Activated CD4-positive, alpha-beta memory T cell treated with anti-CD3 and anti-CD28 coated beads, Interleukin-2, amount 10 ng/mL, durations not matched to agents 7 days and 5 days (primary cell): ENCODE measurements at regions not wholly inside any gene's neighbourhood (a gene's known extent, or its start where the extent isn't known, plus 50 kb on each side); places are given as distances from the start of the nearest gene placed in this dataset.

Experiments used
- CTCF ChIA-PET: fragments of 350-600 bp; sonication (Branson Sonifier 250); formaldehyde crosslinking; loops from one replicate; lab custom pipeline; 2021; ENCODE audit warnings: antibody characterized with exemption, inconsistent platforms; lab: Charles Lee
- POLR2A ChIA-PET: fragments of 350-600 bp; sonication (Branson Sonifier 250); formaldehyde crosslinking; loops from one replicate; lab custom pipeline; 2021; ENCODE audit warnings: antibody characterized with exemption; lab: Charles Lee
- DNase-seq: peaks from one replicate; pipeline ENCODE4 v3.0.0-alpha.2; 2020
- H3K27ac Mint-ChIP-seq: one replicate; pipeline ENCODE4 v1.8.0; 2021; ENCODE audit warnings: mild to moderate bottlenecking, mixed read lengths
- H3K27me3 Mint-ChIP-seq: one replicate; pipeline ENCODE4 v1.8.0; 2021; ENCODE audit warnings: mixed read lengths
- H3K36me3 Mint-ChIP-seq: one replicate; pipeline ENCODE4 v1.8.0; 2021; ENCODE audit warnings: low read depth, mixed read lengths
- H3K4me1 Mint-ChIP-seq: one replicate; pipeline ENCODE4 v1.8.0; 2021; ENCODE audit warnings: mixed read lengths
- H3K4me3 Mint-ChIP-seq: one replicate; pipeline ENCODE4 v1.8.0; 2021; ENCODE audit warnings: mild to moderate bottlenecking, mixed read lengths
- H3K9me3 Mint-ChIP-seq: one replicate; pipeline ENCODE4 v1.8.0; 2021; ENCODE audit warnings: mixed read lengths

GRCh38 chr13:83825676-83826075, 56.6 kb downstream of the SLITRK1 start:
- CTCF ChIA-PET = no interaction called here

GRCh38 chr13:83824560-83824959, 57.7 kb downstream of the SLITRK1 start:
- no peak overlapping the region for H3K27ac Mint-ChIP-seq

More at GRCh38 chr13:83825676-83826075, 56.6 kb downstream of the SLITRK1 start:
- POLR2A ChIA-PET = no interaction called here
- DNase-seq = no peak
- no peaks in the 10 kb centered on the region for H3K4me1 Mint-ChIP-seq
- no peaks in the 10 kb centered on the region for H3K9me3 Mint-ChIP-seq
- H3K27ac Mint-ChIP-seq = no peak overlapping the region
- no peaks in the 10 kb centered on the region for H3K36me3 Mint-ChIP-seq
- H3K27me3 Mint-ChIP-seq = no peaks in the 10 kb centered on the region
- H3K4me3 Mint-ChIP-seq = no peak overlapping the region

GRCh38 chr13:83824120-83824519, 58.2 kb downstream of the SLITRK1 start:
- Mint-ChIP-seq H3K9me3 (no peaks in the 10 kb centered on the region), H3K36me3 (no peaks in the 10 kb centered on the region), H3K4me3 (no peak overlapping the region), H3K4me1 (no peaks in the 10 kb centered on the region), H3K27me3 (no peaks in the 10 kb centered on the region), H3K27ac (no peak overlapping the region)
- CTCF ChIA-PET = no interaction called here
- POLR2A ChIA-PET = no interaction called here
- no peak for DNase-seq

More at GRCh38 chr13:83824560-83824959, 57.7 kb downstream of the SLITRK1 start:
- no peaks in the 10 kb centered on the region for H3K9me3 Mint-ChIP-seq
- ChIA-PET CTCF (no interaction called here), POLR2A (no interaction called here)
- no peak overlapping the region for H3K4me3 Mint-ChIP-seq
- DNase-seq = no peak
- H3K36me3 Mint-ChIP-seq = no peaks in the 10 kb centered on the region
- no peaks in the 10 kb centered on the region for H3K27me3 Mint-ChIP-seq
- no peaks in the 10 kb centered on the region for H3K4me1 Mint-ChIP-seq

- no peak for DNase-seq
- no peaks in the 10 kb centered on the region for H3K4me1 Mint-ChIP-seq
- CTCF ChIA-PET = no interaction called here
- no peak overlapping the region for H3K27ac Mint-ChIP-seq
- no peaks in the 10 kb centered on the region for H3K36me3 Mint-ChIP-seq
- no peak overlapping the region for H3K4me3 Mint-ChIP-seq
- no peaks in the 10 kb centered on the region for H3K27me3 Mint-ChIP-seq
- no peaks in the 10 kb centered on the region for H3K9me3 Mint-ChIP-seq
- POLR2A ChIA-PET = no interaction called here
These were observed 62.7 kb downstream of the SLITRK1 start for GRCh38 chr13:83819611-83820010.

GRCh38 chr13:83819156-83819555, 63.1 kb downstream of the SLITRK1 start:
- CTCF ChIA-PET = no interaction called here
- H3K27ac Mint-ChIP-seq = no peak overlapping the region
- POLR2A ChIA-PET = no interaction called here
- no peaks in the 10 kb centered on the region for H3K9me3 Mint-ChIP-seq
- DNase-seq = no peak
- no peaks in the 10 kb centered on the region for H3K27me3 Mint-ChIP-seq
- H3K4me1 Mint-ChIP-seq = no peaks in the 10 kb centered on the region
- no peak overlapping the region for H3K4me3 Mint-ChIP-seq
- H3K36me3 Mint-ChIP-seq = no peaks in the 10 kb centered on the region

- no peak overlapping the region for H3K27ac Mint-ChIP-seq
- DNase-seq = no peak
- POLR2A ChIA-PET = no interaction called here
- H3K36me3 Mint-ChIP-seq = no peaks in the 10 kb centered on the region
- no peak overlapping the region for H3K4me3 Mint-ChIP-seq
- no peaks in the 10 kb centered on the region for H3K9me3 Mint-ChIP-seq
- H3K27me3 Mint-ChIP-seq = no peaks in the 10 kb centered on the region
- CTCF ChIA-PET = no interaction called here
- H3K4me1 Mint-ChIP-seq = no peaks in the 10 kb centered on the region
These were observed 66.2 kb downstream of the SLITRK1 start for GRCh38 chr13:83816081-83816480.

GRCh38 chr13:83815598-83815997, 66.7 kb downstream of the SLITRK1 start:
- POLR2A ChIA-PET = no interaction called here
- Mint-ChIP-seq H3K27me3 (no peaks in the 10 kb centered on the region), H3K36me3 (no peaks in the 10 kb centered on the region), H3K27ac (no peak overlapping the region), H3K4me3 (no peak overlapping the region), H3K9me3 (no peaks in the 10 kb centered on the region), H3K4me1 (no peaks in the 10 kb centered on the region)
- CTCF ChIA-PET = no interaction called here
- DNase-seq = no peak

- Mint-ChIP-seq H3K27me3 (no peaks in the 10 kb centered on the region), H3K27ac (no peak overlapping the region), H3K4me1 (no peaks in the 10 kb centered on the region), H3K36me3 (no peaks in the 10 kb centered on the region), H3K4me3 (no peak overlapping the region), H3K9me3 (no peaks in the 10 kb centered on the region)
- DNase-seq = no peak
- ChIA-PET CTCF (no interaction called here), POLR2A (no interaction called here)
These were observed 72.1 kb downstream of the SLITRK1 start for GRCh38 chr13:83810136-83810535.

GRCh38 chr13:83804356-83804962, 77.8 kb downstream of the SLITRK1 start:
- ChIA-PET POLR2A (no interaction called here), CTCF (no interaction called here)
- H3K9me3 Mint-ChIP-seq = no peaks in the 10 kb centered on the region
- no peaks in the 10 kb centered on the region for H3K36me3 Mint-ChIP-seq
- no peak overlapping the region for H3K27ac Mint-ChIP-seq
- no peaks in the 10 kb centered on the region for H3K27me3 Mint-ChIP-seq
- H3K4me3 Mint-ChIP-seq = no peak overlapping the region
- DNase-seq = no peak
- H3K4me1 Mint-ChIP-seq = no peaks in the 10 kb centered on the region

GRCh38 chr13:83798731-83799130, 83.5 kb downstream of the SLITRK1 start:
- H3K27me3 Mint-ChIP-seq = no peaks in the 10 kb centered on the region

GRCh38 chr13:83796364-83796763, 85.9 kb downstream of the SLITRK1 start:
- ChIA-PET POLR2A (no interaction called here), CTCF (no interaction called here)
- H3K4me3 Mint-ChIP-seq = no peak overlapping the region
- no peak for DNase-seq
- no peaks in the 10 kb centered on the region for H3K9me3 Mint-ChIP-seq
- H3K36me3 Mint-ChIP-seq = no peaks in the 10 kb centered on the region
- H3K27me3 Mint-ChIP-seq = no peaks in the 10 kb centered on the region
- H3K27ac Mint-ChIP-seq = no peak overlapping the region
- H3K4me1 Mint-ChIP-seq = no peaks in the 10 kb centered on the region

More at GRCh38 chr13:83798731-83799130, 83.5 kb downstream of the SLITRK1 start:
- Mint-ChIP-seq H3K9me3 (no peaks in the 10 kb centered on the region), H3K27ac (no peak overlapping the region), H3K4me3 (no peak overlapping the region), H3K4me1 (no peaks in the 10 kb centered on the region), H3K36me3 (no peaks in the 10 kb centered on the region)
- no peak for DNase-seq
- ChIA-PET POLR2A (no interaction called here), CTCF (no interaction called here)

GRCh38 chr13:83794583-83794982, 87.7 kb downstream of the SLITRK1 start:
- no peak overlapping the region for H3K27ac Mint-ChIP-seq
- POLR2A ChIA-PET = no interaction called here
- no peaks in the 10 kb centered on the region for H3K9me3 Mint-ChIP-seq
- H3K27me3 Mint-ChIP-seq = no peaks in the 10 kb centered on the region
- H3K4me3 Mint-ChIP-seq = no peak overlapping the region
- H3K4me1 Mint-ChIP-seq = no peaks in the 10 kb centered on the region
- no peaks in the 10 kb centered on the region for H3K36me3 Mint-ChIP-seq
- DNase-seq = no peak
- CTCF ChIA-PET = no interaction called here

GRCh38 chr13:83780227-83780626, 102.0 kb downstream of the SLITRK1 start:
- Mint-ChIP-seq H3K27ac (no peak overlapping the region), H3K36me3 (no peaks in the 10 kb centered on the region), H3K27me3 (no peaks in the 10 kb centered on the region), H3K4me3 (no peak overlapping the region), H3K9me3 (no peaks in the 10 kb centered on the region), H3K4me1 (no peaks in the 10 kb centered on the region)
- no peak for DNase-seq
- POLR2A ChIA-PET = no interaction called here
- CTCF ChIA-PET = interaction anchor here (1.5 kb wide), 1 partner anchor 12 kb away, joined by 4 read pairs; no protein-coding TSS in a partner anchor

- POLR2A ChIA-PET = no interaction called here
- no peak for DNase-seq
- Mint-ChIP-seq H3K4me1 (no peaks in the 10 kb centered on the region), H3K4me3 (no peak overlapping the region), H3K9me3 (no peaks in the 10 kb centered on the region), H3K27me3 (no peaks in the 10 kb centered on the region), H3K36me3 (no peaks in the 10 kb centered on the region), H3K27ac (no peak overlapping the region)
- CTCF ChIA-PET = no interaction called here
These were observed 108.3 kb downstream of the SLITRK1 start for GRCh38 chr13:83773961-83774360.
